Nephron (organoid): ENCODE measurements at regions not wholly inside any gene's neighbourhood (a gene's known extent, or its start where the extent isn't known, plus 50 kb on each side); places are given as distances from the start of the nearest gene placed in this dataset.

ENCODE experiments used
- H3K27ac Mint-ChIP-seq, 3 experiments: 2 replicates each; pipeline ENCODE4 v1.8.0; 2020; ENCODE audit warnings: mixed read lengths in 3 of 3, mild to moderate bottlenecking in 2 of 3, moderate library complexity in 1 of 3
- H3K27me3 Mint-ChIP-seq: 2 replicates; pipeline ENCODE4 v1.8.0; 2021; ENCODE audit warnings: low read depth, mild to moderate bottlenecking, moderate library complexity, mixed read lengths
- H3K36me3 Mint-ChIP-seq: 2 replicates; pipeline ENCODE4 v1.8.0; 2020; ENCODE audit warnings: low read depth, mixed read lengths
- H3K4me1 Mint-ChIP-seq: 2 replicates; pipeline ENCODE4 v1.8.0; 2020; ENCODE audit warnings: mixed read lengths
- H3K4me3 Mint-ChIP-seq, 3 experiments: 2 replicates each; pipeline ENCODE4 v1.8.0; 2020; ENCODE audit warnings: mild to moderate bottlenecking in 3 of 3, mixed read lengths in 3 of 3, moderate library complexity in 2 of 3
- H3K9me3 Mint-ChIP-seq: 2 replicates; pipeline ENCODE4 v1.8.0; 2020; ENCODE audit warnings: mixed read lengths
- CTCF ChIP-seq, 3 experiments: fragments of 200-600 bp; sonication (generic); IDR thresholded peaks; one replicate each; pipeline ENCODE4 v1.5.0; 2021; ENCODE audit warnings: antibody characterized with exemption in 3 of 3; ENCODE audit not compliant: unreplicated experiment in 3 of 3

- Mint-ChIP-seq H3K36me3 (no peaks in the 10 kb centered on the region), H3K9me3 (no peaks in the 10 kb centered on the region), H3K4me1 (peaks cover 4% of the 10 kb centered on the region), H3K4me3 (no peak overlapping the region), H3K27me3 (peaks cover 57% of the 10 kb centered on the region), H3K27ac (no peak overlapping the region)
- TF ChIP-seq CTCF (IDR thresholded peaks at IDR 0.05; ENCODE audit: unreplicated experiment in 3 of 3) = no peak
Observed at GRCh38 chr7:155399577-155399976, 58.4 kb upstream of the EN2 start.

GRCh38 chr7:155401231-155401630 is 56.7 kb upstream of the EN2 start:
- no peaks in the 10 kb centered on the region for H3K9me3 Mint-ChIP-seq
- H3K27ac Mint-ChIP-seq = no peak overlapping the region
- no peaks in the 10 kb centered on the region for H3K36me3 Mint-ChIP-seq
- no peak overlapping the region for H3K4me3 Mint-ChIP-seq
- H3K4me1 Mint-ChIP-seq = peaks cover 4% of the 10 kb centered on the region
- no peak for TF ChIP-seq CTCF (IDR thresholded peaks at IDR 0.05; ENCODE audit: unreplicated experiment in 3 of 3)
- peaks cover 54% of the 10 kb centered on the region for H3K27me3 Mint-ChIP-seq

GRCh38 chr7:155401884-155402283 is 56.0 kb upstream of the EN2 start:
- H3K27ac Mint-ChIP-seq = no peak overlapping the region
- H3K36me3 Mint-ChIP-seq = no peaks in the 10 kb centered on the region
- H3K9me3 Mint-ChIP-seq = peaks cover 3% of the 10 kb centered on the region
- no peak overlapping the region for H3K4me3 Mint-ChIP-seq
- H3K27me3 Mint-ChIP-seq = peaks cover 56% of the 10 kb centered on the region
- no peak for TF ChIP-seq CTCF (IDR thresholded peaks at IDR 0.05; ENCODE audit: unreplicated experiment in 3 of 3)
- peaks cover 4% of the 10 kb centered on the region for H3K4me1 Mint-ChIP-seq

DNA sequence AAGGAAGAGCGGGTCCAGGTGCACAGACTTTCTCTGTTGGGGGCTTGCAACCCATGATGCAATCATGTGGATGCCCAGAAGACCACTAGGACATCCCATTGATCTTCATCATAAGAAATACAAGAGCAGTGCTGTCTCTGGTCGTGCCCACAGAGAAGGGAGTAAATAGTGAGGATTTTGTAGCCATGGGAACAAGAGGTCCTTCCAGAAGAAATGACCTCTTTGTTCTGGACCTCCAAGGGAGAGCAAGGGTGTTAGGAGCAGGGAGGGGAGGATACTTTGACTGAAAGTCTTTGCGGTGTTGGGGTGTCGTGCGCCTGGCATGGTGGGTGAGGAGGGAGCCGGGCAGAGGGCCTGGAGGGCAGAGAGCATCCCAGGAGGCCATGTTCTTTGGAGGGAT is 55.0 kb upstream of the EN2 start:
- peaks cover 3% of the 10 kb centered on the region for H3K9me3 Mint-ChIP-seq
- no peak overlapping the region for H3K27ac Mint-ChIP-seq
- H3K27me3 Mint-ChIP-seq = peaks cover 47% of the 10 kb centered on the region
- H3K4me3 Mint-ChIP-seq = no peak overlapping the region
- TF ChIP-seq CTCF (IDR thresholded peaks at IDR 0.05; ENCODE audit: unreplicated experiment in 3 of 3) = no peak
- H3K36me3 Mint-ChIP-seq = no peaks in the 10 kb centered on the region
- H3K4me1 Mint-ChIP-seq = no peaks in the 10 kb centered on the region

DNA sequence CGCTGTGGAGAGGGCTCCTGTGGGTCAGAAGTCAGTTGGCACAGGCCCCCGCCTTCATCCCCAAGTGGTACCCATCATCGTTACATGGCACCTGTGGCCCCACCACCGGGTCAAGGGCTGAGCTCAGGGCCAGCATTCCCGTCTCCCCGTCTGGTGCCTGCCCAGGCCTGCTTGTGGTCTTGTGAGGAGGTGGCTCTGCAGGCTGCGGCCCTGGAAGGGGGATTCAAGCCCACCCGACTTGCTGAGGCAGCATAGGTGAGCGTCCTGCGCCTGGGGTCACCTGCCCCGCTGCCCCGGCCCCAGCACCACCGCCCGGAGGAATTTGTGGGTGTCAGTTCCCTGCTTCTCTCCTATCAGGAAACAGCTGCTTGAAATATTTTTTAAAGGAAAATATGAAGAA is 53.0 kb upstream of the EN2 start:
- no peak for TF ChIP-seq CTCF (IDR thresholded peaks at IDR 0.05; ENCODE audit: unreplicated experiment in 3 of 3)
- peaks cover 48% of the 10 kb centered on the region for H3K27me3 Mint-ChIP-seq
- no peaks in the 10 kb centered on the region for H3K36me3 Mint-ChIP-seq
- no peak overlapping the region for H3K4me3 Mint-ChIP-seq
- peaks cover 4% of the 10 kb centered on the region for H3K4me1 Mint-ChIP-seq
- peaks cover 5% of the 10 kb centered on the region for H3K9me3 Mint-ChIP-seq
- H3K27ac Mint-ChIP-seq = no peak overlapping the region

- peaks cover 4% of the 10 kb centered on the region for H3K4me1 Mint-ChIP-seq
- H3K36me3 Mint-ChIP-seq = no peaks in the 10 kb centered on the region
- no peak overlapping the region for H3K4me3 Mint-ChIP-seq
- peaks cover 50% of the 10 kb centered on the region for H3K27me3 Mint-ChIP-seq
- peak in 1 of 3 experiments; percentile 11 for TF ChIP-seq CTCF (IDR thresholded peaks at IDR 0.05; ENCODE audit: unreplicated experiment in 3 of 3)
- H3K9me3 Mint-ChIP-seq = peaks cover 5% of the 10 kb centered on the region
- no peak overlapping the region for H3K27ac Mint-ChIP-seq
Observed at GRCh38 chr7:155405399-155406318, 52.3 kb upstream of the EN2 start.
